ENCODE measurements at regions not wholly inside any gene's neighbourhood (a gene's known extent, or its start where the extent isn't known, plus 50 kb on each side); places are given as distances from the start of the nearest gene placed in this dataset.

GRCh38 chr4:79078339-79078738 lies 139.1 kb upstream of the PAQR3 start:
- H4K20me1 ChIP-seq (ENCODE audit: insufficient read depth, low read length), result no peaks in the 10 kb centered on the region
- H2AFZ ChIP-seq (ENCODE audit: low read length), result no peak overlapping the region
- H3K36me3 ChIP-seq (ENCODE audit: insufficient read depth, low read length), result no peaks in the 10 kb centered on the region
- no peaks in the 10 kb centered on the region for H3K4me1 ChIP-seq (ENCODE audit: insufficient read depth, low read length, poor library complexity, severe bottlenecking)
- CTCF ChIA-PET (ENCODE audit: unreplicated experiment), result no interaction called here
- POLR2A ChIA-PET, result interaction anchor here (0.7 to 1.0 kb wide), 2 partner anchors 10 to 334 kb away, joined by 4 read pairs; no protein-coding TSS in a partner anchor
- no peak overlapping the region for H3K4me2 ChIP-seq (ENCODE audit: low read length)
- no peak overlapping the region for H3K4me3 ChIP-seq (ENCODE audit: low read depth, low read length, poor library complexity, severe bottlenecking)
- no peak for DNase-seq (ENCODE audit: low spot score)
- no peaks in the 10 kb centered on the region for H3K79me2 ChIP-seq (ENCODE audit: insufficient read depth, low read depth, low read length)
- no TSS peak for BruUV-seq (replicated peaks)
- intact Hi-C loops (cut with micrococcal nuclease; ENCODE audit: unreplicated experiment), result no loop called here
- no peak for TF ChIP-seq CTCF (conservative IDR thresholded peaks at IDR 0.05; ENCODE audit: low read length)
- no peaks in the 10 kb centered on the region for H3K9me3 ChIP-seq (ENCODE audit: low read length)
- H3K9me2 ChIP-seq (ENCODE audit: insufficient read depth, low read length), result no peaks in the 10 kb centered on the region
- no peak overlapping the region for H3K27ac ChIP-seq (ENCODE audit: low read depth, low read length, poor library complexity, severe bottlenecking)

GRCh38 chr4:79074040-79074439 lies 134.8 kb upstream of the PAQR3 start:
- H3K79me2 ChIP-seq (ENCODE audit: insufficient read depth, low read depth, low read length), result no peaks in the 10 kb centered on the region
- ChIA-PET POLR2A (no interaction called here), CTCF (ENCODE audit: unreplicated experiment) (no interaction called here)
- TF ChIP-seq EZH2phosphoT487 (IDR thresholded peaks at IDR 0.05; ENCODE audit: borderline replicate concordance, low read depth, low read length), result no peak
- no peak overlapping the region for H3K4me2 ChIP-seq (ENCODE audit: low read length)
- H3K4me1 ChIP-seq (ENCODE audit: insufficient read depth, low read length, poor library complexity, severe bottlenecking), result no peaks in the 10 kb centered on the region
- DNase-seq (ENCODE audit: low spot score), result no peak
- no peaks in the 10 kb centered on the region for H3K9me3 ChIP-seq (ENCODE audit: low read length)
- no peak overlapping the region for H3K4me3 ChIP-seq (ENCODE audit: low read depth, low read length, poor library complexity, severe bottlenecking)
- H4K20me1 ChIP-seq (ENCODE audit: insufficient read depth, low read length), result no peaks in the 10 kb centered on the region
- H2AFZ ChIP-seq (ENCODE audit: low read length), result no peak overlapping the region
- H3K9me2 ChIP-seq (ENCODE audit: insufficient read depth, low read length), result no peaks in the 10 kb centered on the region
- H3K27ac ChIP-seq (ENCODE audit: low read depth, low read length, poor library complexity, severe bottlenecking), result no peak overlapping the region
- BruUV-seq (replicated peaks), result no TSS peak
- no peaks in the 10 kb centered on the region for H3K36me3 ChIP-seq (ENCODE audit: insufficient read depth, low read length)
- intact Hi-C loops (cut with micrococcal nuclease; ENCODE audit: unreplicated experiment), result no loop called here

GRCh38 chr4:79073471-79073870 lies 134.2 kb upstream of the PAQR3 start:
- H3K27ac ChIP-seq (ENCODE audit: low read depth, low read length, poor library complexity, severe bottlenecking), result no peak overlapping the region
- no peaks in the 10 kb centered on the region for H3K4me1 ChIP-seq (ENCODE audit: insufficient read depth, low read length, poor library complexity, severe bottlenecking)
- H3K79me2 ChIP-seq (ENCODE audit: insufficient read depth, low read depth, low read length), result no peaks in the 10 kb centered on the region
- ChIA-PET CTCF (ENCODE audit: unreplicated experiment) (no interaction called here), POLR2A (interaction anchor here (1.5 kb wide), 1 partner anchor 23 kb away, joined by 3 read pairs; no protein-coding TSS in a partner anchor)
- no peak overlapping the region for H2AFZ ChIP-seq (ENCODE audit: low read length)
- H3K9me3 ChIP-seq (ENCODE audit: low read length), result no peaks in the 10 kb centered on the region
- H3K4me2 ChIP-seq (ENCODE audit: low read length), result no peak overlapping the region
- H3K36me3 ChIP-seq (ENCODE audit: insufficient read depth, low read length), result no peaks in the 10 kb centered on the region
- intact Hi-C loops (cut with micrococcal nuclease; ENCODE audit: unreplicated experiment), result no loop called here
- TF ChIP-seq EZH2phosphoT487 (IDR thresholded peaks at IDR 0.05; ENCODE audit: borderline replicate concordance, low read depth, low read length), result no peak
- no peak for TF ChIP-seq CTCF (conservative IDR thresholded peaks at IDR 0.05; ENCODE audit: low read length)
- no peaks in the 10 kb centered on the region for H4K20me1 ChIP-seq (ENCODE audit: insufficient read depth, low read length)
- no peak for DNase-seq (ENCODE audit: low spot score)
- no peaks in the 10 kb centered on the region for H3K9me2 ChIP-seq (ENCODE audit: insufficient read depth, low read length)
- no peak overlapping the region for H3K4me3 ChIP-seq (ENCODE audit: low read depth, low read length, poor library complexity, severe bottlenecking)
- no TSS peak for BruUV-seq (replicated peaks)

Data from OCI-LY7 (cell line).